Testis (tissue), 2 donors: ENCODE measurements at regions not wholly inside any gene's neighbourhood (a gene's known extent, or its start where the extent isn't known, plus 50 kb on each side); places are given as distances from the start of the nearest gene placed in this dataset.

Experiments
- CTCF ChIP-seq, 3 experiments: fragments of 450-650 bp in 2 of 3; fragments of 200-600 bp in 1 of 3; sonication (generic) in 1 of 3; IDR thresholded peaks; one replicate each; pipeline ENCODE4 v1.5.1; 2016 to 2019; ENCODE audit warnings: antibody characterized with exemption in 3 of 3, mild to moderate bottlenecking in 2 of 3, moderate library complexity in 1 of 3
- POLR2A ChIP-seq: fragments of 450-650 bp; IDR thresholded peaks from one replicate; pipeline ENCODE4 v1.6.1; 2017; ENCODE audit warnings: antibody characterized with exemption, mild to moderate bottlenecking, moderate library complexity

GRCh38 chr18:2444201-2444875 is 127.0 kb downstream of the METTL4 start:
- no peak for TF ChIP-seq CTCF (IDR thresholded peaks at IDR 0.05)
- TF ChIP-seq POLR2A = no peak
